ENCODE measurements at regions not wholly inside any gene's neighbourhood (a gene's known extent, or its start where the extent isn't known, plus 50 kb on each side); places are given as distances from the start of the nearest gene placed in this dataset.

- H3K9me3 ChIP-seq (ENCODE audit: low read length): no peaks in the 10 kb centered on the region
- H3K36me3 ChIP-seq (ENCODE audit: insufficient read depth, low read length): no peaks in the 10 kb centered on the region
- H3K4me1 ChIP-seq (ENCODE audit: insufficient read depth, low read length, poor library complexity, severe bottlenecking): no peaks in the 10 kb centered on the region
- H2AFZ ChIP-seq (ENCODE audit: low read length): no peak overlapping the region
- no peaks in the 10 kb centered on the region for H4K20me1 ChIP-seq (ENCODE audit: insufficient read depth, low read length)
- POLR2A ChIA-PET: interaction anchor here (0.8 to 1.5 kb wide), 2 partner anchors 10 to 24 kb away, joined by 3 to 7 read pairs; no protein-coding TSS in a partner anchor
- H3K4me3 ChIP-seq (ENCODE audit: low read depth, low read length, poor library complexity, severe bottlenecking): no peak overlapping the region
- no peak overlapping the region for H3K4me2 ChIP-seq (ENCODE audit: low read length)
- no TSS peak for BruUV-seq (replicated peaks)
- H3K27ac ChIP-seq (ENCODE audit: low read depth, low read length, poor library complexity, severe bottlenecking): no peak overlapping the region
- intact Hi-C loops (cut with micrococcal nuclease; ENCODE audit: unreplicated experiment): no loop called here
- CTCF ChIA-PET (ENCODE audit: unreplicated experiment): no interaction called here
- no peak for DNase-seq (ENCODE audit: low spot score)
- no peaks in the 10 kb centered on the region for H3K9me2 ChIP-seq (ENCODE audit: insufficient read depth, low read length)
- H3K79me2 ChIP-seq (ENCODE audit: insufficient read depth, low read depth, low read length): no peaks in the 10 kb centered on the region
- TF ChIP-seq, protein P1, sequence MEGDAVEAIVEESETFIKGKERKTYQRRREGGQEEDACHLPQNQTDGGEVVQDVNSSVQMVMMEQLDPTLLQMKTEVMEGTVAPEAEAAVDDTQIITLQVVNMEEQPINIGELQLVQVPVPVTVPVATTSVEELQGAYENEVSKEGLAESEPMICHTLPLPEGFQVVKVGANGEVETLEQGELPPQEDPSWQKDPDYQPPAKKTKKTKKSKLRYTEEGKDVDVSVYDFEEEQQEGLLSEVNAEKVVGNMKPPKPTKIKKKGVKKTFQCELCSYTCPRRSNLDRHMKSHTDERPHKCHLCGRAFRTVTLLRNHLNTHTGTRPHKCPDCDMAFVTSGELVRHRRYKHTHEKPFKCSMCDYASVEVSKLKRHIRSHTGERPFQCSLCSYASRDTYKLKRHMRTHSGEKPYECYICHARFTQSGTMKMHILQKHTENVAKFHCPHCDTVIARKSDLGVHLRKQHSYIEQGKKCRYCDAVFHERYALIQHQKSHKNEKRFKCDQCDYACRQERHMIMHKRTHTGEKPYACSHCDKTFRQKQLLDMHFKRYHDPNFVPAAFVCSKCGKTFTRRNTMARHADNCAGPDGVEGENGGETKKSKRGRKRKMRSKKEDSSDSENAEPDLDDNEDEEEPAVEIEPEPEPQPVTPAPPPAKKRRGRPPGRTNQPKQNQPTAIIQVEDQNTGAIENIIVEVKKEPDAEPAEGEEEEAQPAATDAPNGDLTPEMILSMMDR (conservative IDR thresholded peaks at IDR 0.05; ENCODE audit: low read length): no peak
- no peak for TF ChIP-seq EZH2phosphoT487 (IDR thresholded peaks at IDR 0.05; ENCODE audit: borderline replicate concordance, low read depth, low read length)
Observed at GRCh38 chr7:17506596-17506995, 208.1 kb downstream of the AHR start.

- BruUV-seq (replicated peaks): no TSS peak
- no peak overlapping the region for H2AFZ ChIP-seq (ENCODE audit: low read length)
- H3K79me2 ChIP-seq (ENCODE audit: insufficient read depth, low read depth, low read length): no peaks in the 10 kb centered on the region
- H3K9me3 ChIP-seq (ENCODE audit: low read length): no peaks in the 10 kb centered on the region
- H3K4me1 ChIP-seq (ENCODE audit: insufficient read depth, low read length, poor library complexity, severe bottlenecking): no peaks in the 10 kb centered on the region
- TF ChIP-seq, protein P1 (conservative IDR thresholded peaks at IDR 0.05; ENCODE audit: low read length): no peak
- TF ChIP-seq EZH2phosphoT487 (IDR thresholded peaks at IDR 0.05; ENCODE audit: borderline replicate concordance, low read depth, low read length): no peak
- ChIA-PET CTCF (ENCODE audit: unreplicated experiment) (no interaction called here), POLR2A (no interaction called here)
- intact Hi-C loops (cut with micrococcal nuclease; ENCODE audit: unreplicated experiment): no loop called here
- no peak overlapping the region for H3K27ac ChIP-seq (ENCODE audit: low read depth, low read length, poor library complexity, severe bottlenecking)
- no peaks in the 10 kb centered on the region for H3K36me3 ChIP-seq (ENCODE audit: insufficient read depth, low read length)
- H3K4me2 ChIP-seq (ENCODE audit: low read length): no peak overlapping the region
- H4K20me1 ChIP-seq (ENCODE audit: insufficient read depth, low read length): no peaks in the 10 kb centered on the region
- H3K9me2 ChIP-seq (ENCODE audit: insufficient read depth, low read length): no peaks in the 10 kb centered on the region
- no peak for DNase-seq (ENCODE audit: low spot score)
- no peak overlapping the region for H3K4me3 ChIP-seq (ENCODE audit: low read depth, low read length, poor library complexity, severe bottlenecking)
Observed at GRCh38 chr7:17507717-17508116, 209.3 kb downstream of the AHR start.

- ChIA-PET CTCF (ENCODE audit: unreplicated experiment) (no interaction called here), POLR2A (interaction anchor here (1.5 kb wide), 1 partner anchor 21 kb away, joined by 3 read pairs; no protein-coding TSS in a partner anchor)
- intact Hi-C loops (cut with micrococcal nuclease; ENCODE audit: unreplicated experiment): no loop called here
- DNase-seq (ENCODE audit: low spot score): no peak
- Histone ChIP-seq H3K79me2 (ENCODE audit: insufficient read depth, low read depth, low read length) (no peaks in the 10 kb centered on the region), H3K4me3 (ENCODE audit: low read depth, low read length, poor library complexity, severe bottlenecking) (no peak overlapping the region), H3K4me1 (ENCODE audit: insufficient read depth, low read length, poor library complexity, severe bottlenecking) (no peaks in the 10 kb centered on the region), H2AFZ (ENCODE audit: low read length) (no peak overlapping the region), H4K20me1 (ENCODE audit: insufficient read depth, low read length) (no peaks in the 10 kb centered on the region), H3K36me3 (ENCODE audit: insufficient read depth, low read length) (no peaks in the 10 kb centered on the region), H3K9me3 (ENCODE audit: low read length) (no peaks in the 10 kb centered on the region), H3K27ac (ENCODE audit: low read depth, low read length, poor library complexity, severe bottlenecking) (no peak overlapping the region), H3K9me2 (ENCODE audit: insufficient read depth, low read length) (no peaks in the 10 kb centered on the region), H3K4me2 (ENCODE audit: low read length) (no peak overlapping the region)
- TF ChIP-seq EZH2phosphoT487 (IDR thresholded peaks at IDR 0.05; ENCODE audit: borderline replicate concordance, low read depth, low read length): no peak
- TF ChIP-seq, protein P1 (conservative IDR thresholded peaks at IDR 0.05; ENCODE audit: low read length): no peak
- BruUV-seq (replicated peaks): no TSS peak
Observed at GRCh38 chr7:17512181-17512675, 213.8 kb downstream of the AHR start.

Measured in OCI-LY7 (cell line).